RWPE1 (cell line): ENCODE measurements at regions not wholly inside any gene's neighbourhood (a gene's known extent, or its start where the extent isn't known, plus 50 kb on each side); places are given as distances from the start of the nearest gene placed in this dataset.

Experiments
- CTCF ChIA-PET: fragments of 350-600 bp; sonication (Branson Sonifier 250); formaldehyde crosslinking; extraction: SDS; loops from one replicate; lab custom pipeline; 2021; lab: Yijun Ruan, JAX
- POLR2A ChIA-PET: fragments of 400-600 bp; formaldehyde crosslinking; extraction: SDS; loops from one replicate; lab custom pipeline; 2020; ENCODE audit warnings: antibody characterized with exemption; ENCODE audit not compliant: low non-redundant PET; lab: Yijun Ruan, JAX
- DNase-seq: peaks from one replicate; pipeline ENCODE4 v3.0.0; 2012; ENCODE audit warnings: low spot score
- H3K27ac ChIP-seq: fragments of 450-650 bp; 2 replicates; pipeline ENCODE4 v1.5.1; 2017
- TF ChIP-seq, protein P1 (sequence below): fragments of 450-650 bp; conservative IDR thresholded peaks from 2 replicates; pipeline ENCODE4 v1.5.1; 2017; ENCODE audit warnings: low read depth, mild to moderate bottlenecking

DNA sequence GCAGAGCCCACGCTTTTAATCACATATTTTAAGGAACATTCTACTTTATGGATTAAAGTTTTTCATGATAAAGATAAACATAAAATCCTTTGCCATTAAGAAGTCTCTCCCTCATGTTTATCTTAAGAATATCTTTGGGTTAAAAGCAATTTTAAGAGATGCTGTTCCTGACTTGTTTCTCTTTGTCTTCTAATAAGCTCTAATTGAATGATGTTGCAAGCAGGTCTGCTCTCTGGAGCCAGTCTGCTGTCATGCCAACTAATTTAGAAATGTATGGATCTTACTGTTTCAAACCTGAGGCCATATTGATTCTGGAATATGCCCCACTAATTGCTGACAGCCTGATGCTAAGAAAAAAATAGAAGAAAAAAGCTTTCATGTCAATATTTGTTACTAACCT, 173.6 kb downstream of the TTC8 start:
- H3K27ac ChIP-seq, result no peak overlapping the region
- ChIA-PET POLR2A (no interaction called here), CTCF (interaction anchor here (0.6 kb wide), 1 partner anchor 356 kb away, joined by 8 read pairs; no protein-coding TSS in a partner anchor)
- DNase-seq, result no peak
- TF ChIP-seq, protein P1, sequence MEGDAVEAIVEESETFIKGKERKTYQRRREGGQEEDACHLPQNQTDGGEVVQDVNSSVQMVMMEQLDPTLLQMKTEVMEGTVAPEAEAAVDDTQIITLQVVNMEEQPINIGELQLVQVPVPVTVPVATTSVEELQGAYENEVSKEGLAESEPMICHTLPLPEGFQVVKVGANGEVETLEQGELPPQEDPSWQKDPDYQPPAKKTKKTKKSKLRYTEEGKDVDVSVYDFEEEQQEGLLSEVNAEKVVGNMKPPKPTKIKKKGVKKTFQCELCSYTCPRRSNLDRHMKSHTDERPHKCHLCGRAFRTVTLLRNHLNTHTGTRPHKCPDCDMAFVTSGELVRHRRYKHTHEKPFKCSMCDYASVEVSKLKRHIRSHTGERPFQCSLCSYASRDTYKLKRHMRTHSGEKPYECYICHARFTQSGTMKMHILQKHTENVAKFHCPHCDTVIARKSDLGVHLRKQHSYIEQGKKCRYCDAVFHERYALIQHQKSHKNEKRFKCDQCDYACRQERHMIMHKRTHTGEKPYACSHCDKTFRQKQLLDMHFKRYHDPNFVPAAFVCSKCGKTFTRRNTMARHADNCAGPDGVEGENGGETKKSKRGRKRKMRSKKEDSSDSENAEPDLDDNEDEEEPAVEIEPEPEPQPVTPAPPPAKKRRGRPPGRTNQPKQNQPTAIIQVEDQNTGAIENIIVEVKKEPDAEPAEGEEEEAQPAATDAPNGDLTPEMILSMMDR, result no peak

DNA sequence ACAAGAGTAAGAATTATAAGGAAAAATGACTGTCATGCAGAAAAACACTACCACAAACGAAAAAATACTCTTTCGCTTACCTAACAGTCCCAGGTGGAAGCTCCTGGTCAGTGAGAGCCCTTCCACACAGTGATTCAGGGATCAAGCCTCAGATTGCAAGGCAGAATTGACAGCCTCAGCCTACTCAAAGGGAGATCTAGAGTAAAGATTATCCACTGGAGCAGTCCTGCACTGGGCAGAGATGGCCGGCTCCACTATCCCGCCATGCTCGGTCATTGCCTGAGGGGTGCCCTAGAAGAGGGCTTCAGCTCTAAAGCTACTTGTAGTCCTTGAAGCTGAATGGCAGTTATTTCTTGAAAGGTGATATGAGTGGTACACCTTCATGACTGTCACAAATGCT, 174.7 kb downstream of the TTC8 start:
- CTCF ChIA-PET, result interaction anchor here (1.0 kb wide), 1 partner anchor 41 kb away, joined by 6 read pairs; no protein-coding TSS in a partner anchor
- no peak for DNase-seq

DNA sequence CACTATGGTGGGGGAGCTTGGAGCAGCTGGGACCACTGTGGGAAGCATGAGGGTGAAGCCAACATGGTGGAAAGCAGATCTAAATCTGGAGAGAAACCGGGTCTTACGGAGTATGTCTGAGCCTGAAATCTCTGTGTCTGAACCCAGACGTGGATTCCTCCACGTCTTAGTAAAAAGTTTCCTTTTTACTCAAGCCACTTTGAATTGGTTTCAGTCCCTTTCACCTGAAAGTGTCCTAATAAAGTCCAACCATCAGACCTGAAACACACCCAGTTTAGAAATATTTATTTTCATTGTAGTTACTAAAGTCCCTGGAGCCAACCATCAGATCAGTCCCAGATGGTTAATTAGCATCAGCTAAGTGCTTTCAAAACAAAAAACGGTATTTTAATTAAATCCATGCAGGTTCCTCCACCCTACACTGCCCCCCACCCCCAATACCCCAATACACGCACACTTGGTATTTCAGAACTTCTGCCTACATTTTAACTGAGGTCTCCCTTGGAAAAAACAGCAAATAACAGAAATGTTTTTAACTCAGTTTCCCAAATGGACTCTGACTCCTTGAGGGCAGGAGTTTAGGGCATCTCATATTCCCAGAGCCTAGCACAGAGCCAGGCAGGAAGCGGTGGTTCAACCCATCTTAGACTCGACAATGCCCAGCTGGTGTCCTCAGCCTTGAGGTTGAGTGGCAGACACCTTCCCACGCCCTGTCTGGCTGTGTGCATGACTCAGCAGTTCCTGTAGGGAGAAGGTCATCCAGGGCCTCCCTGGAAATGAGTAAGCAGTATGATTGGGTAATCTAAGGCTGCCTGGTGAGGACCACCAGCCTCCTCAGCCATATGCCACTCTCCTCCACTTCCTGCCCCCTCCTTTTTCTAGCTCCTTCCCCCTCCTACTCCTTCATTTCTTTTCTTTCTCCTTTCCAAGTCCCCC, 175.8 kb downstream of the TTC8 start:
- POLR2A ChIA-PET, result interaction anchor here (0.7 kb wide), 1 partner anchor 23 kb away, joined by 6 read pairs; no protein-coding TSS in a partner anchor
- TF ChIP-seq, protein P1, result no peak
- H3K27ac ChIP-seq, result peak overlapping the region; percentile 78
- CTCF ChIA-PET, result interaction anchor here (0.6 to 1.0 kb wide), 2 partner anchors 40 to 908 kb away, joined by 5 to 6 read pairs; no protein-coding TSS in a partner anchor
- DNase-seq, result peak; percentile 89

More for the DNA sequence above, 174.7 kb downstream of the TTC8 start:
- POLR2A ChIA-PET, result no interaction called here
- TF ChIP-seq, protein P1, result no peak
- no peak overlapping the region for H3K27ac ChIP-seq

DNA sequence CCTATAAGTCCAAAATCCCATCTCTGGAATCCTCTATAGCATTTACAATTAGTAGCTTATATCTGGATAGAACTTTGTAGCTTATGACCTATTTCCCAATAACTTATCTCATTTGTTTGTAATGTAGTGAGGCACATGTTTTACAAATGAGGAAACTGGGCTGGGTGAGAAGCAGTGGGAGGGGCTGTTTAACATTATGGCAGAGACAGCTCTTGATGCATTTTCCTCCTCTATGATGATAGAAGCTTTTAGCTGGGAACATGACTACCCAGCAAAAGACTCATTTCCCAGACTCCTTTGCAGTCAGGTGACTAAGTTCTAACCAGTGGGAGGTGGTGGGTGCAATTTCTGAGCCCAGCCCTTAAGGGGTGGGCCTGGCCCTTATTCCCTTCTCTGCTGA, 179.7 kb downstream of the TTC8 start:
- no peak for DNase-seq
- CTCF ChIA-PET, result interaction anchor here (0.6 kb wide), 1 partner anchor 941 kb away, joined by 3 read pairs; no protein-coding TSS in a partner anchor
- POLR2A ChIA-PET, result no interaction called here
- H3K27ac ChIP-seq, result no peak overlapping the region
- TF ChIP-seq, protein P1, result no peak

DNA sequence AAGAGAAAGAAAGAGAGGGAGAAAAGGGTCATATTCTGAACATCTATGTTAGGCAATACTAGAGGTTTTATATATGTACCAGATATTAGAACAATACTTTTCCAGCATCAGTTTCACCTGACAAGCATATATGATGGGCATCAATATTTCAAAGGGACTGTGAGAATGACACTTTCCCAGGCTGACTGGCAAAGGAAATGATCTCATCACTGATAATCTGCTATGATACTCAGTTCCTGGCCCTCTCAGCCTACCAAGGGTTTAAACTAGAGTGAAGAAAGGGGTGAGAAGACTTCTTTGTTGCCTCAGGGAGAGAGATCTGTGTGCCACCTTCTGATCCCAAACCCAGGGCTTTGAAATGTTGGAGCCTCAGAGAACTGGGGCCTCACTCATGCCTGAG, 183.5 kb downstream of the TTC8 start:
- CTCF ChIA-PET, result no interaction called here
- TF ChIP-seq, protein P1, result no peak
- H3K27ac ChIP-seq, result no peak overlapping the region
- POLR2A ChIA-PET, result no interaction called here
- DNase-seq, result no peak

DNA sequence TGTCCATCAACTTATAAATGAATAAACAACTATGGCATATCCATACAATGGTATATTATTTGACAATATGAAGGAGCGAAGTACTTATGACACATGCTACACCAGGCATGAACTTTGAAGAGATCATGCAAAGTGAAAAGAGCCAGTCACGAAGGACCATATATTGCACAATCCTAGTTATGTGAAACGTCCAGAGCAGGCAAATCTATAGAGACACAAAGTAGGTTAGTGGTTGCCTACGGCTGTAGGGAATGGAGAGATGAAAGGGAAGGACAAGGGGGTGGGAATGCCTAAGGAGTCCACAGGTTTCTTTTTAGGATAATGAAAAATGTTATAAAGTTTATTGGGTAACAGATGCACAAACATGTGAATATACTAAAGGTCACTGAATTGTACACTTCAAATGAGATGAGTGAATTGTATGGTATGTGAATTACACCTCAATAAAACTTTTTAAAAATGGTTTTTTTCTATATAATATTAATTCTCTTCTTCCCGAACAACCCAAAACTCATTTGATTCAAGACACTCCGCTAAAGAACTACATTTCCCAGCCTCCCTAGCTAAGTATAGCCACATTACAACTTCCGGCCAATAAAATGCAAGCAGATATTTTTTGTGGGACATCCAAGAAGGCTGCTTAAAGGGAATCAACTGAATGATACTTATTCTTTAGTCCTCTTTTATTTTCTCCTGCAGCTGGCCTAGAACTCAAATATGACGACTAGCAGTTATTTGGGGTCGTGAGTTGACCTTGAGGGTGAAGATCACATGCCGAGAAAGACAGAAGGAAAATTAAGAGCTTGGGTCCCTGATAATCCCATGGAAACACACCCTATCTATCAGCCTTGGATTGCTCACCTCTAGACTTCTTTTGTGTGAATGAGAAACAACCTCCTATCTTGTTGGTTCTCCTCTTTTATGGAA, 187.2 kb downstream of the TTC8 start:
- no peak overlapping the region for H3K27ac ChIP-seq
- TF ChIP-seq, protein P1, result no peak
- DNase-seq, result no peak
- POLR2A ChIA-PET, result no interaction called here
- CTCF ChIA-PET, result interaction anchor here (0.6 to 0.7 kb wide), 2 partner anchors 158 to 369 kb away, joined by 4 to 9 read pairs; no protein-coding TSS in a partner anchor
